ENCODE measurements at regions not wholly inside any gene's neighbourhood (a gene's known extent, or its start where the extent isn't known, plus 50 kb on each side); places are given as distances from the start of the nearest gene placed in this dataset.
"Not testable (repeated sequence)": the region's sequence is repeated elsewhere in the genome, so short reads cannot be mapped to it uniquely, and the experiment has no call there.

DNA sequence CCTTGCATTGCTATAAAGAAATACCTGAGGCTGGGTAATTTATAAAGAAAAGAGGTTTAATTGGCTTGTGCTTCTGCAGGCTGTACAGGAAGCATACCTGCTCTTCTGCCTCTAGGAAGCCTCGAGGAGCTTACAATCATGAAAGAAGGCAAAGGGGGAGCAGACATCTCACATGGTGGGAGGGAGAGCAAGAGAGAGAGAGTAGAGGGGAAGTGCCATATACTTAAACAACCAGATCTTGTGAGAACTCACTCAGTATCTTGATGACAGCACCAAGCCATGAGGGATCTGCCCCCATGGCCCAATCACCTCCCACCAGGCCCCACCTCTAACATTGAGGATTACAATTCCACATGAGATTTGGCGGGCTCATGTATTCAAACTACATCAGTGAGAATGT, 79.1 kb upstream of the HECW1 start:
- Histone ChIP-seq H3K4me1 (ENCODE audit: insufficient read depth, low read length) (no peaks in the 10 kb centered on the region), H3K9ac (ENCODE audit: low read depth, low read length) (no peak overlapping the region), H3K36me3 (ENCODE audit: insufficient read depth, low read length) (no peaks in the 10 kb centered on the region), H3K9me3 (ENCODE audit: control insufficient read depth, insufficient read depth, low read length) (no peaks in the 10 kb centered on the region)

GRCh38 chr7:43034535-43035002, 77.9 kb upstream of the HECW1 start:
- Histone ChIP-seq H3K36me3 (ENCODE audit: insufficient read depth, low read length) (no peaks in the 10 kb centered on the region), H3K9ac (ENCODE audit: low read depth, low read length) (no peak overlapping the region), H3K9me3 (ENCODE audit: control insufficient read depth, insufficient read depth, low read length) (no peaks in the 10 kb centered on the region), H3K4me1 (ENCODE audit: insufficient read depth, low read length) (peaks cover 3% of the 10 kb centered on the region; the same call in 1 of the 2 replicates)

DNA sequence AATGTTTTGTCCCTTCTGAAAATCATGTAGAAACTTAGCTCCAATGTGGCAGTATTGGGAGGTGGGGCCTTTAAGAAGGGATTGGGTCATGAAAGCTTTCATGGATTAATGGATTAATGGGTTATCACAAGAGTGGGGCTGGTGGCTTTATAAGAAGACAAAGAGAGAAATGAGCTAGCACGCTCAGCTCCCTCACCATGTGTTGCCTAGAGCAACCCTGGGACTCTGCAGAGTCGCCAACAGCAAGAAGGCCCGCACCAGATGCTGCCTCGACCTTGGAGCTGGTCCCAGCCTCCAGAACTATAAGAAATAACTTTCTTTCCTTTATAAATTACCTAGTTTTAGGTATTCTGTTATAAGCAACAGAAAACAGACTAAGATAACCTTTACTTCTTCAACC, 74.9 kb upstream of the HECW1 start:
- Histone ChIP-seq H3K36me3 (ENCODE audit: insufficient read depth, low read length) (no peaks in the 10 kb centered on the region), H3K4me1 (ENCODE audit: insufficient read depth, low read length) (peaks cover 5% of the 10 kb centered on the region; the same call in 1 of the 2 replicates), H3K9me3 (ENCODE audit: control insufficient read depth, insufficient read depth, low read length) (no peaks in the 10 kb centered on the region), H3K9ac (ENCODE audit: low read depth, low read length) (no peak overlapping the region)

- H3K9me3 ChIP-seq (ENCODE audit: control insufficient read depth, insufficient read depth, low read length), result no peaks in the 10 kb centered on the region
- no peak overlapping the region for H3K9ac ChIP-seq (ENCODE audit: low read depth, low read length)
- H3K4me1 ChIP-seq (ENCODE audit: insufficient read depth, low read length), result peaks cover 5% of the 10 kb centered on the region; the same call in 1 of the 2 replicates
- H3K36me3 ChIP-seq (ENCODE audit: insufficient read depth, low read length), result no peaks in the 10 kb centered on the region
Measured at GRCh38 chr7:43038254-43038653, 74.2 kb upstream of the HECW1 start.

DNA sequence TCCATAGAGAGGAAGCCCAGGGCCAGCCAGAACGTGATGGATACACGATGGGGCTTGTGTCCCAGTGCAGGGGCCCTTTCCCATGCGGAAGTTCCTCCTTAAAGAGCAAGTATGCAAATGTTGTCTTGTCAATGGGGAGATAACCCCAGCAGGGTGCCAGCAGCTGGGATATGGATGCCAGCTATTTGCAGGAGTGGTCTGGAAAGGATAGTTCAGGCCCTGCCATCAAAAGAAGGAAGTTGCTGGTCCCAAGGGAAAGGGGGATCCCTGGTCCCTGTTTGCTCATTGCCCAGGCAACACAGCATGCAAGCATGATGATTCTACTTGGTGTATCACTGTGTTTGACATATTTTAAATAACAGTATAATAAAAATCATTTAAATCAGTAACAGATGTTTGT, 73.1 kb upstream of the HECW1 start:
- no peaks in the 10 kb centered on the region for H3K36me3 ChIP-seq (ENCODE audit: insufficient read depth, low read length)
- H3K4me1 ChIP-seq (ENCODE audit: insufficient read depth, low read length), result peaks cover 5% of the 10 kb centered on the region; the same call in 1 of the 2 replicates
- no peaks in the 10 kb centered on the region for H3K9me3 ChIP-seq (ENCODE audit: control insufficient read depth, insufficient read depth, low read length)
- no peak overlapping the region for H3K9ac ChIP-seq (ENCODE audit: low read depth, low read length)

- Histone ChIP-seq H3K36me3 (ENCODE audit: insufficient read depth, low read length) (no peaks in the 10 kb centered on the region), H3K9me3 (ENCODE audit: control insufficient read depth, insufficient read depth, low read length) (no peaks in the 10 kb centered on the region), H3K4me1 (ENCODE audit: insufficient read depth, low read length) (peaks cover 5% of the 10 kb centered on the region; the same call in 1 of the 2 replicates), H3K9ac (ENCODE audit: low read depth, low read length) (no peak overlapping the region)
Measured at GRCh38 chr7:43040461-43040860, 72.0 kb upstream of the HECW1 start.

DNA sequence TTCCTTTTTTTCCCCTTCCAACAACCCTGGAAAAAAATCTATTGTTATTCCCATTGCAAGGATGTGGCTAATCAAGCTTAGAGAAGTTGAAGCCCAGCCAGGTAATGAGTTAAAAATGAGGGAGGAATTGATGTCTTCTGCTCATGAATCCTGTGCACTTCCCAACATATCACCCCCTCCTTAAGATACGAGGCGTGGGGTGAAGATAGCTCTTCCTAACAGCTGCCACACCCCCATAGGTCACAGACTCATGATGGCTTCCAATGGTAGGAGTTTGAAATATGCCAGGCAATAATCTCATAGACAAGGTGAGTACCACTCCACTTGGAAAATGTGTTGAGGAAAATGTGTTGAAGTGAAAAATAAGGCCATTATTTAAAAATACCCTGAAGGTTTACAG, 71.3 kb upstream of the HECW1 start:
- Histone ChIP-seq H3K4me1 (ENCODE audit: insufficient read depth, low read length) (peaks cover 7% of the 10 kb centered on the region), H3K36me3 (ENCODE audit: insufficient read depth, low read length) (no peaks in the 10 kb centered on the region), H3K9me3 (ENCODE audit: control insufficient read depth, insufficient read depth, low read length) (no peaks in the 10 kb centered on the region), H3K9ac (ENCODE audit: low read depth, low read length) (no peak overlapping the region)

DNA sequence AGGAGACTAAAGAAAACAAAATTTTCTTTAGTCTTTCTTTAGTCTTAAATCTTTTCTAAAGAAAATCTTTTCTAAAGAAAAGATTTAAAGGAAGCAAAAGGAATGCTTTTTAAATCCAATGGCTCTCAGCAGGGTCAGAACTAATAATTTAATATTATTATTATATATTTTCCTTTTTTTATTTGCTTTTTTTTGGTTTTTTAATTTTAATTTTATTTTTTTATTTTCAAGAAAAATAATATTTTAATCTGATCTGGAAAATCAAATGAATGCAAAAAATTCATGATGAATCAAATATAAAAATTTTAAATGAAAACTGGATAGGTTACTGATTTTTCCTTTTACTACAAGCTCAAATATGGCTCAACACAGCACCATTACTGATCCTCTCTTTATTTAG, 70.7 kb upstream of the HECW1 start:
- Histone ChIP-seq H3K36me3 (ENCODE audit: insufficient read depth, low read length) (no peaks in the 10 kb centered on the region), H3K9me3 (ENCODE audit: control insufficient read depth, insufficient read depth, low read length) (no peaks in the 10 kb centered on the region), H3K9ac (ENCODE audit: low read depth, low read length) (no peak overlapping the region), H3K4me1 (ENCODE audit: insufficient read depth, low read length) (peaks cover 13% of the 10 kb centered on the region)

GRCh38 chr7:43042302-43042701, 70.1 kb upstream of the HECW1 start:
- no peaks in the 10 kb centered on the region for H3K36me3 ChIP-seq (ENCODE audit: insufficient read depth, low read length)
- no peak overlapping the region for H3K9ac ChIP-seq (ENCODE audit: low read depth, low read length)
- peaks cover 16% of the 10 kb centered on the region for H3K4me1 ChIP-seq (ENCODE audit: insufficient read depth, low read length)
- H3K9me3 ChIP-seq (ENCODE audit: control insufficient read depth, insufficient read depth, low read length), result no peaks in the 10 kb centered on the region

GRCh38 chr7:43044511-43044910, 67.9 kb upstream of the HECW1 start:
- H3K9ac ChIP-seq (ENCODE audit: low read depth, low read length), result no peak overlapping the region
- no peaks in the 10 kb centered on the region for H3K36me3 ChIP-seq (ENCODE audit: insufficient read depth, low read length)
- peaks cover 5% of the 10 kb centered on the region; the same call in 1 of the 2 replicates for H3K9me3 ChIP-seq (ENCODE audit: control insufficient read depth, insufficient read depth, low read length)
- H3K4me1 ChIP-seq (ENCODE audit: insufficient read depth, low read length), result peaks cover 14% of the 10 kb centered on the region

DNA sequence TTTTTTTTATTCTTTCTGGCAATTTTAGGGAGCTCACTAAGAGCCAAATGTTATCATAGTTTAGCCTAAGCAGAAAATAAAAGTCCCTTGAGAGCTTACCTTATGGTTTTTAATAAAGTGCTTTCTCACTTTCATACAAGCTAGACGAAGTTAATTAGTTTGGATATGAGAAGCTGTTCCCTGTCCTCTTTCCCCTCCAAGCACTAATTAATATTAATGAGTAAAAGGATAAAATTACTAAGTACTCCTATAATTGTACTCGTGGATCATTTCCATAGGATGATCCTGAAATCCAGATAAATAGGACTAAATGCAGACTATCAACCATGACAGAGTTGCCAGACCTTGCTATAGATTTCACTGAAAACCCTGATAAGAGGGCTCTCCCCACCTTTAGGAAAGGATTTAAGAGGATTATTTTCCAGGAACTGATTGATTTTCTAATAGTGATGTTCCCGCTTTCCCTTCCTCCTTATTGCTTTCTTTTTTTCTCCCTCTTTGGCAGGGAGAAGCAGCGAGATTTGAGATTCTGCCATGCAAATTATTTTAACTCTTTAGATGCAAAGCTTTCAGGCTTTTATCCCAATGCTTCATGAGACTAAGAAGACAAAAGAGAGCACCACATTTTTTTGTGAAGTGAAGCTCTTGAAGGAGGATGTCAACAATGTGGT, 58.3 kb upstream of the HECW1 start:
- H3K9me3 ChIP-seq (ENCODE audit: control insufficient read depth, insufficient read depth, low read length), result peaks cover under 1% of the 10 kb centered on the region; the same call in 1 of the 2 replicates
- peaks cover 7% of the 10 kb centered on the region; the same call in 1 of the 2 replicates for H3K4me1 ChIP-seq (ENCODE audit: insufficient read depth, low read length)
- H3K9ac ChIP-seq (ENCODE audit: low read depth, low read length), result no peak overlapping the region
- no peaks in the 10 kb centered on the region for H3K36me3 ChIP-seq (ENCODE audit: insufficient read depth, low read length)

DNA sequence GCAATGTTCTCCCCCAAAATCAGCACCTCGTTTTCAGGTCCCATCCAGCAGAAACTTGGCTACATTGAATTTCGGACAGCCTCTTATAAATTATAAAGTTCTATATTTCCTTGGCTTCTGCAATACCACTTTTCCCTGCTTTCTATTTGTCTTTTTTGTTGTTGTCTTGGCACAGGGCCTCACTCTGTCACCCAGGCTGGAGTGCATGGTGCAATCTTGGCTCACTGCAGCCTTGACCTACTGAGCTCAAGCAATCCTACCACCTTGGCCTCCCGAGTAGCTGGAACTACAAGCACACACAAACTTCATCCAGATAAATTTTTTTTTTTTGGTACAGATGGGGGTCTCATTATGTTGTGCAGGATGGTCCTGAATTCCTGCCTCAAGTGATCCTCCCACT, 55.3 kb upstream of the HECW1 start:
- Histone ChIP-seq H3K4me1 (ENCODE audit: insufficient read depth, low read length) (peaks cover 7% of the 10 kb centered on the region; the same call in 1 of the 2 replicates), H3K9ac (ENCODE audit: low read depth, low read length) (no peak overlapping the region), H3K36me3 (ENCODE audit: insufficient read depth, low read length) (no peaks in the 10 kb centered on the region), H3K9me3 (ENCODE audit: control insufficient read depth, insufficient read depth, low read length) (no peaks in the 10 kb centered on the region)

- peak overlapping the region; percentile 57; the same call in 1 of the 2 replicates for H3K9ac ChIP-seq (ENCODE audit: low read depth, low read length)
- peaks cover 7% of the 10 kb centered on the region; the same call in 1 of the 2 replicates for H3K4me1 ChIP-seq (ENCODE audit: insufficient read depth, low read length)
- no peaks in the 10 kb centered on the region for H3K36me3 ChIP-seq (ENCODE audit: insufficient read depth, low read length)
- H3K9me3 ChIP-seq (ENCODE audit: control insufficient read depth, insufficient read depth, low read length), result no peaks in the 10 kb centered on the region
Measured at GRCh38 chr7:43058271-43059066, 54.0 kb upstream of the HECW1 start.

DNA sequence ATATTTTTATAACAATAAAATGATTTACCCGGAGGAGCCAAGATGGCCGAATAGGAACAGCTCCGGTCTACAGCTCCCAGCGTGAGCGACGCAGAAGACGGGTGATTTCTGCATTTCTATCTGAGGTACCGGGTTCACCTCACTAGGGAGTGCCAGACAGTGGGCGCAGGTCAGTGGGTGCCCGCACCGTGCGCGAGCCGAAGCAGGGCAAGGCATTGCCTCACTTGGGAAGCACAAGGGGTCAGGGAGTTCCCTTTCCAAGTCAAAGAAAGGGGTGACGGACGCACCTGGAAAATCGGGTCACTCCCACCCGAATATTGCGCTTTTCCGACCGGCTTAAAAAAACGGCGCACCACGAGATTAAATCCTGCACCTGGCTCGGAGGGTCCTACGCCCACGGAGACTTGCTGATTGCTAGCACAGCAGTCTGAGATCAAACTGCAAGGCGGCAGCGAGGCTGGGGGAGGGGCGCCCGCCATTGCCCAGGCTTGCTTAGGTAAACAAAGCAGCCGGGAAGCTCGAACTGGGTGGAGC, 53.3 kb upstream of the HECW1 start:
- H3K4me1 ChIP-seq (ENCODE audit: insufficient read depth, low read length); H3K9me3 ChIP-seq (ENCODE audit: control insufficient read depth, insufficient read depth, low read length): not testable (repeated sequence)
- H3K9ac ChIP-seq (ENCODE audit: low read depth, low read length), result peak overlapping the region; percentile 57; the same call in 1 of the 2 replicates

More for the DNA sequence above, 53.3 kb upstream of the HECW1 start:
- not testable (repeated sequence) for H3K36me3 ChIP-seq (ENCODE audit: insufficient read depth, low read length)
